ENCODE measurements at regions not wholly inside any gene's neighbourhood (a gene's known extent, or its start where the extent isn't known, plus 50 kb on each side); places are given as distances from the start of the nearest gene placed in this dataset.
"Not testable (repeated sequence)": the region's sequence is repeated elsewhere in the genome, so short reads cannot be mapped to it uniquely, and the experiment has no call there.

DNA sequence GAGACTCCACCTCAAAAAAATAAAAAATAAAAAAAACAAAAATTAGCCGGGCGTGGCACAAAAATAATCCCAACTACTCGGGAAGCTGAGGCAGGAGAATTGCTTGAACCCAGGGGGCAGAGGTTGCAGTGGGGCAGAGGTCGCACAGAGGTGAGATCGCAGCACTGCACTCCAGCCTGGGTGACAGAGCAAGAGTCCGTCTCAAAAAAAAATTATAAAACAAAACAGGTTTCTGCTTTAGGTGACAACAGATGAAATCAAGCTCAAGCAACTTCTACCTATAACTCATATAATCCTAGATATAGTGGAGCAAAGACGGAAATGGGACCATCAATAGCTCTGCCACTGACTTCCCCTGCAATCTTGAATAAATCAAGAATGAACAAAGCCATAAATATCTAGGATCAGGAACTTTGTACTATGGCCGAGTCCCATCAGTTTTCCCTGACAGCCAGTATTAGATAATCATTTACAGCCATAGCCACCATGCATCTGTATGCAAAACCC, 53.6 kb upstream of the PDPR start:
- not testable (repeated sequence) for DNase-seq (ENCODE audit: low read depth in 1 of 2, low spot score in 1 of 2)

GRCh38 chr16:70061671-70062218, 52.4 kb upstream of the PDPR start:
- not testable (repeated sequence) for H3K9me3 ChIP-seq (ENCODE audit: low read depth); H3K4me3 ChIP-seq; DNase-seq (ENCODE audit: low read depth in 1 of 2, low spot score in 1 of 2); H3K36me3 ChIP-seq; H3K27ac ChIP-seq; H3K27me3 ChIP-seq; H3K4me1 ChIP-seq (ENCODE audit: low read depth)

More for the DNA sequence above, 53.6 kb upstream of the PDPR start:
- H3K27me3 ChIP-seq; H3K4me3 ChIP-seq; H3K36me3 ChIP-seq; H3K4me1 ChIP-seq (ENCODE audit: low read depth); H3K9me3 ChIP-seq (ENCODE audit: low read depth); H3K27ac ChIP-seq: not testable (repeated sequence)

- H3K27me3 ChIP-seq; H3K27ac ChIP-seq; H3K4me1 ChIP-seq (ENCODE audit: low read depth); H3K4me3 ChIP-seq; H3K36me3 ChIP-seq; DNase-seq (ENCODE audit: low read depth in 1 of 2, low spot score in 1 of 2); H3K9me3 ChIP-seq (ENCODE audit: low read depth): not testable (repeated sequence)
Observed at GRCh38 chr16:70062947-70063346, 51.2 kb upstream of the PDPR start.
